ENCODE measurements at regions not wholly inside any gene's neighbourhood (a gene's known extent, or its start where the extent isn't known, plus 50 kb on each side); places are given as distances from the start of the nearest gene placed in this dataset.

DNA sequence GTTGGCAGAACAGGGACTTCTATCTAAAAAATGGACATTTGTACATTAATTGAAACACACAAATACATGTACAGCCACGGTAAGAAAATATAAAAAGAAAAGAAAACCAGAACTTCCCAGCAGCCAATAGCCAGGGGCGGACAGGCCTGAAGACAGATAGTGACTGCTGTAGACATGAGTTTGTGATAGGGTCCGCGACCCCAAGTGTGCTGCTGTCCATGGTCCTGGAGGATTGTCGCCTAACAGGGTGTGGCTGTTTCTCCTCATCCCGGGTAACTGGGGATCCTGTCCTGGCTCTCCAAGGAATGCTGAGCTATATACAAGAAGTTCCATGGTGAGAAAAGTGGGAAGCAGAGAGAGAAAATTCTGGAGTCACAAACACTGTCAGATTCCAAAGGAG lies 266.5 kb upstream of the SALL3 start:
- TF ChIP-seq, protein P1, sequence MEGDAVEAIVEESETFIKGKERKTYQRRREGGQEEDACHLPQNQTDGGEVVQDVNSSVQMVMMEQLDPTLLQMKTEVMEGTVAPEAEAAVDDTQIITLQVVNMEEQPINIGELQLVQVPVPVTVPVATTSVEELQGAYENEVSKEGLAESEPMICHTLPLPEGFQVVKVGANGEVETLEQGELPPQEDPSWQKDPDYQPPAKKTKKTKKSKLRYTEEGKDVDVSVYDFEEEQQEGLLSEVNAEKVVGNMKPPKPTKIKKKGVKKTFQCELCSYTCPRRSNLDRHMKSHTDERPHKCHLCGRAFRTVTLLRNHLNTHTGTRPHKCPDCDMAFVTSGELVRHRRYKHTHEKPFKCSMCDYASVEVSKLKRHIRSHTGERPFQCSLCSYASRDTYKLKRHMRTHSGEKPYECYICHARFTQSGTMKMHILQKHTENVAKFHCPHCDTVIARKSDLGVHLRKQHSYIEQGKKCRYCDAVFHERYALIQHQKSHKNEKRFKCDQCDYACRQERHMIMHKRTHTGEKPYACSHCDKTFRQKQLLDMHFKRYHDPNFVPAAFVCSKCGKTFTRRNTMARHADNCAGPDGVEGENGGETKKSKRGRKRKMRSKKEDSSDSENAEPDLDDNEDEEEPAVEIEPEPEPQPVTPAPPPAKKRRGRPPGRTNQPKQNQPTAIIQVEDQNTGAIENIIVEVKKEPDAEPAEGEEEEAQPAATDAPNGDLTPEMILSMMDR (IDR thresholded peaks at IDR 0.05): no peak
- TF ChIP-seq POLR2A (IDR thresholded peaks at IDR 0.05) (no peak), POLR2AphosphoS5 (IDR thresholded peaks at IDR 0.05) (no peak), EP300 (IDR thresholded peaks at IDR 0.05) (no peak)
